KMS-11 (cell line): ENCODE measurements at regions not wholly inside any gene's neighbourhood (a gene's known extent, or its start where the extent isn't known, plus 50 kb on each side); places are given as distances from the start of the nearest gene placed in this dataset.

Experiments used
- H2AFZ ChIP-seq: fragments of 200-600 bp; sonication (generic); 2 replicates; pipeline ENCODE4 v1.6.1; 2016; ENCODE audit warnings: antibody characterized with exemption, mixed run types, low read depth
- H3K27ac ChIP-seq: fragments of 200-600 bp; sonication (generic); 2 replicates; pipeline ENCODE4 v1.6.1; 2016; ENCODE audit warnings: mild to moderate bottlenecking, mixed run types
- H3K27me3 ChIP-seq: fragments of 200-600 bp; sonication (generic); 2 replicates; pipeline ENCODE4 v1.6.1; 2017; ENCODE audit warnings: mild to moderate bottlenecking, low read depth, mixed run types, moderate library complexity; ENCODE audit not compliant: insufficient read depth
- H3K36me3 ChIP-seq: fragments of 200-600 bp; sonication (generic); 2 replicates; pipeline ENCODE4 v1.6.1; 2017; ENCODE audit warnings: mild to moderate bottlenecking, mixed run types; ENCODE audit not compliant: insufficient read depth
- H3K4me1 ChIP-seq: fragments of 200-600 bp; sonication (generic); 2 replicates; pipeline ENCODE4 v1.6.1; 2016; ENCODE audit warnings: mild to moderate bottlenecking, low read depth, mixed run types; ENCODE audit not compliant: poor library complexity, severe bottlenecking
- H3K4me2 ChIP-seq: fragments of 200-600 bp; sonication (generic); 2 replicates; pipeline ENCODE4 v1.7.0; 2016; ENCODE audit warnings: mild to moderate bottlenecking, mixed run types
- H3K4me3 ChIP-seq: fragments of 200-600 bp; sonication (generic); IDR thresholded peaks from 2 replicates; pipeline ENCODE4 v1.6.1; 2017; ENCODE audit warnings: low read depth, low read length, mixed read lengths; ENCODE audit not compliant: insufficient read depth
- H3K79me2 ChIP-seq: fragments of 200-600 bp; sonication (generic); 2 replicates; pipeline ENCODE4 v1.6.1; 2016; ENCODE audit warnings: low read depth, mixed run types; ENCODE audit not compliant: insufficient read depth
- H3K9ac ChIP-seq: fragments of 200-600 bp; sonication (generic); 2 replicates; pipeline ENCODE4 v1.6.1; 2016; ENCODE audit warnings: mild to moderate bottlenecking, mixed run types
- H4K20me1 ChIP-seq: fragments of 200-600 bp; sonication (generic); 2 replicates; pipeline ENCODE4 v1.6.1; 2016; ENCODE audit warnings: mild to moderate bottlenecking, mixed run types; ENCODE audit not compliant: insufficient read depth
- TF ChIP-seq, protein P1 (sequence below): fragments of 200-600 bp; sonication (generic); conservative IDR thresholded peaks from 2 replicates; pipeline ENCODE4 v1.6.1; 2017; ENCODE audit warnings: low read depth, mild to moderate bottlenecking, antibody characterized with exemption, low read length, moderate library complexity, mixed read lengths

DNA sequence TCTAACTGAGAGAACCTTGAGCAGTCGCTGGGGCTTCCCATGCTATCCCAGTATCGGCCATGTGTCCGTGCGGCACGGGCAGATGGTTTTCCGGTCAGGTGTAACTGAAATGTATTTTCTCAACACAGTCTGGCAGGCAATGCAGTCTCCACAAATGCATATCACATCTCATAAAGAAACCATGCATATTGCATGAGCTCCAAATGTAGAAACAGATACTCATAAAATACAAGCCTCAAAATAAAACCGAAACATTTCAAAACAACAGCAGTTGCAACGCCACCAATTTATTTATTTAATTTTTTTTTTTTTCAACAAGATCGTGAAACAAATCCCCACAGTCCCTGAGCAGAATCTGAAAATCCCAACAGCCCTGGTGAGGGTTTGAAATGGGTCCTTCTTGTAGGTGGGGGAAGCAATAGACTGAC is 299.4 kb downstream of the LPIN1 start:
- H4K20me1 ChIP-seq = no peaks in the 10 kb centered on the region
- no peaks in the 10 kb centered on the region for H3K4me1 ChIP-seq
- TF ChIP-seq, protein P1, sequence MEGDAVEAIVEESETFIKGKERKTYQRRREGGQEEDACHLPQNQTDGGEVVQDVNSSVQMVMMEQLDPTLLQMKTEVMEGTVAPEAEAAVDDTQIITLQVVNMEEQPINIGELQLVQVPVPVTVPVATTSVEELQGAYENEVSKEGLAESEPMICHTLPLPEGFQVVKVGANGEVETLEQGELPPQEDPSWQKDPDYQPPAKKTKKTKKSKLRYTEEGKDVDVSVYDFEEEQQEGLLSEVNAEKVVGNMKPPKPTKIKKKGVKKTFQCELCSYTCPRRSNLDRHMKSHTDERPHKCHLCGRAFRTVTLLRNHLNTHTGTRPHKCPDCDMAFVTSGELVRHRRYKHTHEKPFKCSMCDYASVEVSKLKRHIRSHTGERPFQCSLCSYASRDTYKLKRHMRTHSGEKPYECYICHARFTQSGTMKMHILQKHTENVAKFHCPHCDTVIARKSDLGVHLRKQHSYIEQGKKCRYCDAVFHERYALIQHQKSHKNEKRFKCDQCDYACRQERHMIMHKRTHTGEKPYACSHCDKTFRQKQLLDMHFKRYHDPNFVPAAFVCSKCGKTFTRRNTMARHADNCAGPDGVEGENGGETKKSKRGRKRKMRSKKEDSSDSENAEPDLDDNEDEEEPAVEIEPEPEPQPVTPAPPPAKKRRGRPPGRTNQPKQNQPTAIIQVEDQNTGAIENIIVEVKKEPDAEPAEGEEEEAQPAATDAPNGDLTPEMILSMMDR = no peak
- no peaks in the 10 kb centered on the region for H3K79me2 ChIP-seq
- no peak overlapping the region for H3K4me2 ChIP-seq
- H3K27ac ChIP-seq = no peak overlapping the region
- H3K27me3 ChIP-seq = no peaks in the 10 kb centered on the region
- peak overlapping the region; percentile 25; the same call in 1 of the 2 replicates for H2AFZ ChIP-seq
- H3K36me3 ChIP-seq = no peaks in the 10 kb centered on the region
- H3K4me3 ChIP-seq = no peak overlapping the region
- H3K9ac ChIP-seq = no peak overlapping the region

DNA sequence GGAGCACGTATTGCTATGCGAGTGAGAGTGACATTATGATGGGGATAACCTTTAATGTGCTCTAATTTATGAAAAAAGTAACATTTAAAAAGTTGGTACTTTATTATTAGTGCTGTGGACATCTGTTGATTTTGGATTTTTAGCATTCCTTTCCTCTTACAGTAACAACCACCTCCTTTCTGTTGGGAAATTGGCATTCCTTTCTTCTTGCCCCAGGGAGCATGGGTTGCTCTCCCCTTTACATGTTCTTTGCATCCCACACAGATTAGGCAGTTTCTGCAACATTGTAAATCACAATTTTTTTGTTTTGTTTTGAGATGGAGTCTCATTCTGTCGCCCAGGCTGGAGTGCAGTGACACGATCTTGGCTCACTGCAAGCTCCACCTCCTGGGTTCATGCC is 300.2 kb downstream of the LPIN1 start:
- Histone ChIP-seq H3K27me3 (no peaks in the 10 kb centered on the region), H2AFZ (no peak overlapping the region), H3K27ac (no peak overlapping the region), H3K9ac (no peak overlapping the region), H3K79me2 (no peaks in the 10 kb centered on the region), H3K4me2 (no peak overlapping the region), H3K36me3 (no peaks in the 10 kb centered on the region), H3K4me1 (no peaks in the 10 kb centered on the region), H4K20me1 (no peaks in the 10 kb centered on the region), H3K4me3 (no peak overlapping the region)
- TF ChIP-seq, protein P1 = no peak

DNA sequence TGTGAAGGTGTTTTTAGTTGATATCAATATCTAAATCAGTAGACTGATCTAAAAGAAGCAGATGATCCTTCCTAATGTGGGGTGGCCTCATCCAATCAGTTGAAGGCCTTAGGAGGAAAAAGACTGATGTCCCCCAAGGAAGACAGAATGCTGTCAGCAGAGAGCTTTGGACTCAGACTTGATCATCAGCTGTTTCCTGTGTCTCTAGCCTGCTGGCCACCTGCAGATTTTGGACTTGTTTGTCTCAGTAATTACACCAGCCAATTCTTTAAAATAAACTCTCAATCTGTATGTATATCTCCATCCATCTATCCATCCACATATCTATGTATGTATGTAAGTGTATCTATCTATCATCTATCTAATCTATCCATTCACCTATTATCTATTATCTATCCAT is 301.3 kb downstream of the LPIN1 start:
- TF ChIP-seq, protein P1 = no peak
- Histone ChIP-seq H3K36me3 (no peaks in the 10 kb centered on the region), H3K27me3 (no peaks in the 10 kb centered on the region), H3K4me2 (no peak overlapping the region), H3K4me1 (no peaks in the 10 kb centered on the region), H4K20me1 (no peaks in the 10 kb centered on the region), H3K9ac (no peak overlapping the region), H3K27ac (no peak overlapping the region), H3K79me2 (no peaks in the 10 kb centered on the region), H2AFZ (no peak overlapping the region), H3K4me3 (no peak overlapping the region)

GRCh38 chr2:12048550-12048949 is 302.1 kb downstream of the LPIN1 start:
- no peak overlapping the region for H3K4me3 ChIP-seq
- H3K27ac ChIP-seq = no peak overlapping the region
- H2AFZ ChIP-seq = no peak overlapping the region
- no peak overlapping the region for H3K4me2 ChIP-seq
- TF ChIP-seq, protein P1 = no peak
- no peaks in the 10 kb centered on the region for H4K20me1 ChIP-seq
- no peaks in the 10 kb centered on the region for H3K27me3 ChIP-seq
- H3K4me1 ChIP-seq = no peaks in the 10 kb centered on the region
- no peaks in the 10 kb centered on the region for H3K79me2 ChIP-seq
- no peak overlapping the region for H3K9ac ChIP-seq
- no peaks in the 10 kb centered on the region for H3K36me3 ChIP-seq
